GM12891 (cell line): ENCODE measurements at regions not wholly inside any gene's neighbourhood (a gene's known extent, or its start where the extent isn't known, plus 50 kb on each side); places are given as distances from the start of the nearest gene placed in this dataset.

ENCODE experiments used
- PAX5 ChIP-seq: IDR thresholded peaks from 2 replicates; pipeline ENCODE4 v1.6.1; 2011; ENCODE audit warnings: low read length, moderate library complexity, mild to moderate bottlenecking; ENCODE audit not compliant: insufficient read depth, severe bottlenecking
- POLR2A ChIP-seq: IDR thresholded peaks from 2 replicates; pipeline ENCODE4 v1.6.1; 2011; ENCODE audit warnings: low read depth, low read length, control low read depth

DNA sequence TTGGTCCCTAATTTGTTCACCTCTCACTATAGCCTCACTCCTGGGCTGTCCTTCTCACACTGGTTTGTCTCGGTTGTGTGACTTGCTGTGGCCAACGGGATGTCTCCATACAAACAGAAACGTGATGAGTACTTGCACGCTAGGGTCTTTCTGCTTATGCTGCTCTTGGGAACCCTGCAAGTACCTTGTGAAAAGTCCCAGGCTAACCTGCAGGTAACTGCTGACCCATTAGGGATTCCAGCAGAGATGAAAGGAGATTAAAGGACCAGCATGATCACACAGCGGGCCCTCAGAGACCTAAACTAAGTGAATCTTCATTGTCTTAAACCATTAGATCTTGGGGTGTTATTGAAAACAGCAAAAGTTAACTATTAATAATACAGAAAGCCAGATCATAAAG, 562.8 kb upstream of the GOT2 start:
- TF ChIP-seq POLR2A: no peak
- TF ChIP-seq PAX5: no peak
